ENCODE measurements at regions not wholly inside any gene's neighbourhood (a gene's known extent, or its start where the extent isn't known, plus 50 kb on each side); places are given as distances from the start of the nearest gene placed in this dataset.
"Not testable (repeated sequence)": the region's sequence is repeated elsewhere in the genome, so short reads cannot be mapped to it uniquely, and the experiment has no call there.

DNA sequence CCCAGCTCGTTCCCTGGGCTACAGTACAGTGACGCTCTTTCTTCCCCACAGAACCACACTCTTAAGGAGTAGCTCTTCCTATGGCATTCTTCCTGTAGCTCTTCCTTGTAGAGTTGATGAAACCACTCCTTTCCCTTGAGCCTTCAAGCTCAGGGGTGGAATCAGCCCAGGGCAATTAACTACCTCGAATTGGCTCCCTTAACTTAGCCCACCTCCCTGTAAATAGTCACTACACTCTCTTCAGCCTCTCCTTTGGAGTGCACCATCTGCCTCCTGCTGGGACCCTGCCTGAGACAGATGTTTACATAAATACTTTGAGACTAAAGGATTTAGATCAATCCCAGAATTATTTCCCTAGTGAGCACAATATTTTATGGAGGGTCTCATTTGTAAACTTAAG lies 537.8 kb upstream of the AUTS2 start:
- no peak for DNase-seq (ENCODE audit: low spot score)

DNA sequence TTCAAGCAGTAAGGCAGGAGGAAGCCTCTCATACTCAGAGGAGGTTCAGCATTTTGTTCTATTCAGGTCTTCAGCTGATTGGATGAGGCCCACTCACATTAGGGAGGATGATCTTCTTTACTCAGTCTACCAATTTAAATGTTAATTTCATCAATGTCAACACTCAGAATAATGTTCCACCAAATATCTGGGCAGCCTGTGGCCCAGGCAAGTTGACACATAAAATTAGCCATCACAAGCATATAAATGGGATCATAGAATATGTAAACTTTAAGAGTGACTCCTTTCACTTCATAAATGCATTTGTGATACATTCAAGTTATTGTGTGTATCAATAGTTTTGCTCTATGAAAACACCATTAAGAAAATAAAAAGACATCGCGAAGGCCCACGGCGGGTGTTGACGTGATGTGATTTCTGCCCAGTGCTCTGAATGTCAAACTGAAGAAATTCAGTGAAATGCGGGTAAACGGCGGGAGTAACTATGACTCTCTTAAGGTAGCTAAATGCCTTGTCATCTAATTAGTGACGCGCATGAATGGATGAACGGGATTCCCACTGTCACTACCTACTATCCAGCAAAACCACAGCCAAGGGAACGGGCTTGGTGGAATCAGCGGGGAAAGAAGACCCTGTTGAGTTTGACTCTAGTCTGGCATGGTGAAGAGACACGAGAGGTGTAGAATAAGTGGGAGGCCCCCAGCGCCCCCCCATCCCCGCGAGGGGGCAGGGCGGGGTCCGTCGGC lies 536.1 kb upstream of the AUTS2 start:
- DNase-seq (ENCODE audit: low spot score) = no peak

- no peak for DNase-seq (ENCODE audit: low spot score)
Observed at GRCh38 chr7:69067397-69067796, 530.9 kb upstream of the AUTS2 start.

- DNase-seq (ENCODE audit: low spot score) = no peak
Observed at GRCh38 chr7:69070476-69070875, 527.8 kb upstream of the AUTS2 start.

- DNase-seq (ENCODE audit: low spot score) = no peak
Observed at GRCh38 chr7:69076566-69076965, 521.7 kb upstream of the AUTS2 start.

GRCh38 chr7:69078997-69079769 lies 519.1 kb upstream of the AUTS2 start:
- no peak for DNase-seq (ENCODE audit: low spot score)

DNA sequence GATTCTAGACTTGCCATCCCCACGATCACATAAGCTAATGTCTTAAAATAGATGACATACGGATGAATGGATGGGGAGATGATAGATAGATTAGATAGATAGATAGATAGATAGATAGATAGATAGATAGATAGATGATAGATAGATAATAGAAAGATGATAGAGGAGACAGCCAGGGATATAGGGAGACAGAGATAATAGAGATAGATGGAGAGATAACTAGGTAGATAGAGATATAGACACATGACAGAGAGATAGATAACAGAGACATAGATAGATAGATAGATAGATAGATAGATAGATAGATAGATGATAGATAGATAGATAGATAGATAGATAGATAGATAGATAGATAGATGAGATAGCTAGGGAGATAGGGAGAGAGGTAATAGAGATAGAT lies 511.0 kb upstream of the AUTS2 start:
- DNase-seq (ENCODE audit: low spot score) = not testable (repeated sequence)

DNA sequence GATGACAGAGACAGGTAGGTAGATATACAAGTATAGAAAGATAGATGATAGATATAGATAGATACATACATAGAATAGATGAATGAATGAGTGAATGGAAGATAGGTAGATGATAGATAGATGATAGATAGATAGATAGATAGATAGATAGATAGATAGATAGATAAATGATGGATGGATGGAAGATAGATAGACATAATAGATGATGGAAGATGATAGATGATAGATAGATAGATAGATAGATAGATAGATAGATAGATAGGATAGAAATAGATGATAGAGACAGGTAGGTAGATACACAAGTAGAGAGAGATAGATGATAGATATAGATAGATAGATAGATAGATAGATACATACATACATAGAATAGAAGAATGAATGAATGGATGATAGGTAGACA lies 510.1 kb upstream of the AUTS2 start:
- no peak for DNase-seq (ENCODE audit: low spot score)

GRCh38 chr7:69090936-69091335 lies 507.3 kb upstream of the AUTS2 start:
- DNase-seq (ENCODE audit: low spot score) = no peak

DNA sequence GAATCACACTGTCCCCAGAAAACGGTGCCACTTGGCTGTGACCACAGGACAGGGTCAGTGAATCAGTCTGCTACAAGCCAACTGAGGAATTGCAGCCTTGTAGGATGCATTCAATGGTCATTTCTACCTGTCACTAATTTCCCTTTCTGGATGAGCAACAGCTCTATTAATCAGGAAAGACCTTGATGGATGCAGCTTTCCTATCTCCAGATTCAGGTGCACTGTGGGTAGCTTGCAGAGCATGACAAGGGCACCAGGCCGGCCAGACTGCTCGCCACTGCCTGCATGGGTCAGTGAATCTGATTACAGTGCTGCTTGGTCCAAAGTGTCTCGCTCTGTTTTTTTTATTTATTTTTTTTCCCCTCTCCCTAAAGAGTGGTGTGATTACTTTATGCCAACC lies 506.8 kb upstream of the AUTS2 start:
- no peak for DNase-seq (ENCODE audit: low spot score)

GRCh38 chr7:69095127-69095526 lies 503.1 kb upstream of the AUTS2 start:
- no peak for DNase-seq (ENCODE audit: low spot score)

- no peak for DNase-seq (ENCODE audit: low spot score)
Observed at GRCh38 chr7:69095649-69096048, 502.6 kb upstream of the AUTS2 start.

DNA sequence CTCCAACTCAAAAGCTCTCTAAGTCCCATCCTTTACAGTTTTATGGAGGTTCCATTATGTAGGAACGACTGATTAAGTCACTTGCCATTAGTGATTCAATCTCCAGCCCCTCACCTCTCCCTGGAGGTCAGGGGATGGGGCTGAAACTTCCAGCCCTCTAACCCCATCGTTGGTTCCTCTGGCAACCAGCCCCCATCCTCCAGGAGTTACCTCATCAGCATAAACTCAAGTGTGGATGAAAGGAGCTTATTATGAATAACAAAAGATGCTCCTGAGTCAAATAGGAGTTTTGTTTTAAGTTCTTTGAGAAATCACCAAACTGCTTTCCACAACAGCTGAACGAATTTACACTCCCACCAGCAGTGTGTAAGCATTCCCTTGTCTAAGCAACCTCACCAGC lies 494.3 kb upstream of the AUTS2 start:
- DNase-seq (ENCODE audit: low spot score) = no peak

DNA sequence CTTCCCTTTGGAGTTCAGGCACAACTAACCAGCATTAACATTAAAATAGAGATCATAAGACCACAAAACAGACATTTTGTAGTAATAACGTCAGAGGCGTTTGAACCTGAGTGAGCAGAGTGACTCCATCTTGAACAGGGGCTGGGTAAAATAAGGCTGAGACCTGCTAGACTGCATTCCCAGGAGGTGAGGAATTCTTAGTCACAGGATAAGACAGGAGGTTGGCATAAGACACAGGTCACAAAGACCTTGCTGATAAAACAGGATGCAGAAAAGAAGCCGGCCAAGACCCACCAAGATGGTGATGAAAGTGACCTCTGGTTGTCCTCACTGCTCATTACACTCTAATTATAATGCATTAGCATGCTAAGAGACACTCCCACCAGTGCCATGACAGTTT lies 493.2 kb upstream of the AUTS2 start:
- no peak for DNase-seq (ENCODE audit: low spot score)

- DNase-seq (ENCODE audit: low spot score) = no peak
Observed at GRCh38 chr7:69105981-69106380, 492.3 kb upstream of the AUTS2 start.

- not testable (repeated sequence) for DNase-seq (ENCODE audit: low spot score)
Observed at GRCh38 chr7:69106449-69106848, 491.8 kb upstream of the AUTS2 start.

DNA sequence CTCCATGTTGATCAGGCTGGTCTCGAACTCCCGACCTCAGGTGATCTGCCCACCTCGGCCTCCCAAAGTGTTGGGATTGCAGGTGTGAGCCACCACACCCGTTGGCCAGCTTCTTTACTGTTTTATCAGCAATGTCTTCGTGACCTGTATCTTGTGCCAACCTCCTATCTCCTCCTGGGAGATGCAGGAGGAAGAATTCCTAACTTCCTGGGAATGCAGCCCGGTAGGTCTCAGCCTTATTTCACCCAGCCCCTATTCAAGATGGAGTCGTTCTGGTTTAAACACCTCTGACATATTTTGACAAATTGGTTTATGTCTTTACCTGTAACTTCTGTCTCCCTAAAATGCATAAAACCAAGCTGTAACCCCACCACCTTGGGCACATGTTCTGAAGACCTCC lies 491.3 kb upstream of the AUTS2 start:
- DNase-seq (ENCODE audit: low spot score) = not testable (repeated sequence)

DNA sequence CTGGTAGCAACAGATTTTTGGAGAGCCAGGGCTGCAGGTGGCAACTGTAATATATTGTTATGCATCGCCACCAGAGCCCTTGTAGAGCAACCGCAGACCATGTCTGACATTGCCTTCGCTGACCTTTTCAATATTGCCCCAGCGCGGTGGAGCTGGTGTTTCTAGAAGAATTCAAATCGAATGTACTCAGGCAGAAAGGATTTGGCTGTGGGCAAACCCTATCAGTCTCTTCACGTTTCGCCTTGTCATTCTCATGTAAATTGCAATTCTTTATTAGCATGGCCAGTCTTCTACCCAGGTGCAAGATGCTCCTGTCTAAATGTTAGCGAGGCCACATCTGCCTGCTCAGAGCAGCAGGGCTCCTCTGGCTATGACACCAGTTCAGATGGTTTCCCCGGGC lies 490.2 kb upstream of the AUTS2 start:
- DNase-seq (ENCODE audit: low spot score) = no peak

GRCh38 chr7:69109246-69109645 lies 489.0 kb upstream of the AUTS2 start:
- no peak for DNase-seq (ENCODE audit: low spot score)

DNA sequence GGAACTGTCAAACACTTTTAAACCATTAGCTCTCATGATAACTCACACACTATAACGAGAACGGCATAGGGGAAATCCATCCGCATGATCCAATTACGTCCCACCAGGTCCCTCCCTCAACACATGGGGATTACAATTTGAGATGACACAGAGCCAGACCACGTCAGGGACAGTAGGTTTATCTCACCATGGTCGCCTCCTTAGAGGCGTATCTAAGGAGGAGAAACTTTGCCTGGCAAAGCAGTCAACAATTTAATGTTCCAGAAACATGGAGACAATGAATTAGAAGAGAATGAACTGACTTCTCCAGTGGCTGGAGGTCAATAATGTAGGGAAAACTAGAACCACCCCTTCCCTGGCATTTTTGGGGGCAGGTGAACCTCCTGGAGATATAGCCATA lies 488.4 kb upstream of the AUTS2 start:
- DNase-seq (ENCODE audit: low spot score) = no peak

DNA sequence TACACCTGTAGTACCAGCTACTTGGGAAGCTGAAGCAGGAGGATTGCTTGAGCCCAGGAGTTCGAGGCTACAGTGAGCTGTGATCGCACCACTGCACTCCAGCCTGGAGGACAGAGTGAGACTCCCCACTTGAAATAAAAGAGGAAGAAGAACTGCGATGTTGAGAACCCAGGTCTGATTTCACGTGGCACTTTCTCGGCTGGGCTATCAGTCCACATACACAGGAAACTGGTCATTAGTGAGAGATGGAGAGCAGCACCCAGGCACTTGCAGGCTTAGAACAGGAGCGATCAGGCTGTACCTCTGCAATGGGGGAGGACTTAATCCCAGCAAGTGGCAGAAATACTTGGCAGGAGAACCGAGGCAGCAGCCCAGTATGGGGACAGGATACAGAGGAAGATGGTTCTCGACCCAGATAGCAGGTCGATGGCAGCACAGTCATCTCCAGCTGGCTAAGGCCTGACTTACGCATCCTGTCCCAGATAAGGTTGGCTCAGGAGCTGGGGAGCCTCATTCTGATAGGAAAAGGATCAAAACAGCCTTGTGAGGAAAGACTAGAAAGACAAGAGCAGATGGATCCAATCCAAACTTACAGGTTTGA lies 487.7 kb upstream of the AUTS2 start:
- no peak for DNase-seq (ENCODE audit: low spot score)

GRCh38 chr7:69114374-69114773 lies 483.9 kb upstream of the AUTS2 start:
- DNase-seq (ENCODE audit: low spot score) = no peak

GRCh38 chr7:69115788-69116187 lies 482.5 kb upstream of the AUTS2 start:
- no peak for DNase-seq (ENCODE audit: low spot score)

Measured in ureter (tissue), 1 donor.